SK-N-SH (cell line): ENCODE measurements at regions not wholly inside any gene's neighbourhood (a gene's known extent, or its start where the extent isn't known, plus 50 kb on each side); places are given as distances from the start of the nearest gene placed in this dataset.

Experiments
- CTCF ChIA-PET: fragments of 300-600, 350-600 bp; formaldehyde crosslinking; extraction: SDS; loops from one replicate; lab custom pipeline; 2021; lab: Yijun Ruan, JAX
- POLR2A ChIA-PET: fragments of 350-600 bp; sonication (Branson Sonifier 250); formaldehyde crosslinking; extraction: SDS; loops from one replicate; lab custom pipeline; 2020; ENCODE audit warnings: antibody characterized with exemption, inconsistent platforms; lab: Yijun Ruan, JAX
- DNase-seq: peaks from one replicate; pipeline ENCODE4 v3.0.0; 2012
- H2AFZ ChIP-seq: fragments of 200-600 bp; sonication (generic); 2 replicates; pipeline ENCODE4 v1.8.1; 2016; ENCODE audit warnings: antibody characterized with exemption, mild to moderate bottlenecking, low read depth
- H3F3A ChIP-seq: fragments of 200-600 bp; sonication (generic); replicated peaks from 2 replicates; pipeline ENCODE3; 2016; ENCODE audit warnings: antibody characterized with exemption, mild to moderate bottlenecking; ENCODE audit not compliant: insufficient read depth
- H3K27ac ChIP-seq, 2 experiments: fragments of 200-500 bp in 1 of 2; fragments of 200-600 bp in 1 of 2; sonication (Bioruptor generic) in 1 of 2; sonication (generic), shearing (Covaris generic) in 1 of 2; 2 replicates each; pipeline versions ENCODE4 v1.5.1 to v1.6.1; 2014 to 2016; ENCODE audit warnings: low read depth in 2 of 2, inconsistent platforms in 1 of 2, low read length in 1 of 2, mild to moderate bottlenecking in 1 of 2, mixed read lengths in 1 of 2
- H3K27me3 ChIP-seq: fragments of 200-600 bp; sonication (generic), shearing (Covaris generic); 2 replicates; pipeline ENCODE4 v1.6.1; 2016; ENCODE audit warnings: mixed run types; ENCODE audit not compliant: insufficient read depth
- H3K36me3 ChIP-seq, 2 experiments: fragments of 200-500 bp in 1 of 2; fragments of 200-600 bp in 1 of 2; sonication (Bioruptor generic) in 1 of 2; sonication (generic) in 1 of 2; replicated peaks in 1 of 2; 2 replicates each; pipeline versions ENCODE3 to v1.5.1; 2014 to 2016; ENCODE audit warnings: low read length in 1 of 2, mild to moderate bottlenecking in 1 of 2; ENCODE audit not compliant: insufficient read depth in 2 of 2, control insufficient read depth in 1 of 2
- H3K4me1 ChIP-seq, 2 experiments: fragments of 200-500 bp in 1 of 2; fragments of 200-600 bp in 1 of 2; sonication (Bioruptor generic) in 1 of 2; sonication (generic), shearing (Covaris generic) in 1 of 2; 2 replicates each; pipeline versions ENCODE4 v1.5.1 to v1.6.1; 2014 to 2016; ENCODE audit warnings: low read depth in 1 of 2, low read length in 1 of 2, mixed run types in 1 of 2; ENCODE audit not compliant: insufficient read depth in 2 of 2, control insufficient read depth in 1 of 2
- H3K4me2 ChIP-seq: fragments of 200-600 bp; sonication (generic), shearing (Covaris generic); 2 replicates; pipeline ENCODE4 v1.6.1; 2017; ENCODE audit warnings: mixed run types
- H3K4me3 ChIP-seq, 2 experiments: fragments of 200-500 bp in 1 of 2; fragments of 200-600 bp in 1 of 2; sonication (Bioruptor generic) in 1 of 2; sonication (generic), shearing (Covaris generic) in 1 of 2; 2 replicates each; pipeline versions ENCODE4 v1.5.1 to v1.8.1; 2014 to 2016; ENCODE audit warnings: low read depth in 2 of 2, inconsistent platforms in 1 of 2, low read length in 1 of 2, mild to moderate bottlenecking in 1 of 2, mixed read lengths in 1 of 2, moderate library complexity in 1 of 2
- H3K79me2 ChIP-seq: fragments of 200-600 bp; sonication (generic); 2 replicates; pipeline ENCODE4 v1.8.1; 2017; ENCODE audit warnings: mild to moderate bottlenecking; ENCODE audit not compliant: insufficient read depth
- H3K9ac ChIP-seq: fragments of 200-600 bp; sonication (generic); 2 replicates; pipeline ENCODE4 v1.6.1; 2017; ENCODE audit warnings: mixed run types
- H3K9me2 ChIP-seq: fragments of 200-600 bp; sonication (generic); 2 replicates; pipeline ENCODE4 v1.6.1; 2017; ENCODE audit warnings: mixed run types
- H3K9me3 ChIP-seq: fragments of 200-600 bp; sonication (generic); 2 replicates; pipeline ENCODE4 v1.6.1; 2017; ENCODE audit warnings: mixed run types, mild to moderate bottlenecking, moderate library complexity
- H4K20me1 ChIP-seq: fragments of 200-600 bp; sonication (generic); 2 replicates; pipeline ENCODE4 v1.6.1; 2017; ENCODE audit warnings: mild to moderate bottlenecking, mixed run types; ENCODE audit not compliant: insufficient read depth
- ELF1 ChIP-seq: IDR thresholded peaks from 2 replicates; pipeline ENCODE4 v1.4.0; 2012
- EP300 ChIP-seq, 2 experiments: IDR thresholded peaks; 2 replicates each; pipeline versions ENCODE4 v1.4.0 to v1.6.1; 2012; ENCODE audit warnings: borderline replicate concordance in 1 of 2, low read depth in 1 of 2, low read length in 1 of 2
- JUND ChIP-seq: IDR thresholded peaks from 2 replicates; pipeline ENCODE4 v1.4.0; 2012
- MEF2A ChIP-seq: IDR thresholded peaks from 2 replicates; pipeline ENCODE4 v1.4.0; 2012; ENCODE audit warnings: low read depth, borderline replicate concordance
- MXI1 ChIP-seq: IDR thresholded peaks from 2 replicates; pipeline ENCODE4 v1.6.1; 2012; ENCODE audit warnings: mild to moderate bottlenecking, low read depth, low read length, improper control_type of control experiment
- NRF1 ChIP-seq: IDR thresholded peaks from 2 replicates; pipeline ENCODE4 v1.6.1; 2012; ENCODE audit warnings: low read depth, mild to moderate bottlenecking, low read length
- RCOR1 ChIP-seq: fragments of 150-350 bp; IDR thresholded peaks from 2 replicates; pipeline ENCODE4 v1.6.1; 2017; ENCODE audit warnings: antibody characterized with exemption, low read length
- RFX5 ChIP-seq: IDR thresholded peaks from 2 replicates; pipeline ENCODE4 v1.6.1; 2012; ENCODE audit warnings: mild to moderate bottlenecking, improper control_type of control experiment, low read length
- RXRA ChIP-seq: IDR thresholded peaks from 2 replicates; pipeline ENCODE4 v1.4.0; 2012; ENCODE audit warnings: low read depth, mild to moderate bottlenecking, borderline replicate concordance
- SIN3A ChIP-seq: IDR thresholded peaks from 2 replicates; pipeline ENCODE4 v1.6.1; 2012; ENCODE audit warnings: low read depth, mild to moderate bottlenecking, low read length, moderate library complexity, borderline replicate concordance
- SMC3 ChIP-seq: IDR thresholded peaks from 2 replicates; pipeline ENCODE4 v1.6.1; 2012; ENCODE audit warnings: low read depth, low read length, improper control_type of control experiment
- TCF12 ChIP-seq: IDR thresholded peaks from 2 replicates; pipeline ENCODE4 v1.4.0; 2012
- WGBS: methylation state at CpG from one replicate; pipeline ENCODE4 v1.1.6; 2017; ENCODE audit warnings: low lambda C conversion rate; 5-methylcytosine and 5-hydroxymethylcytosine counted together
- TF ChIP-seq, protein P1 (sequence below): IDR thresholded peaks from 2 replicates; pipeline ENCODE4 v1.4.0; 2012; ENCODE audit warnings: low read depth, borderline replicate concordance
- TF ChIP-seq, protein P2 (sequence below): fragments of 150-350 bp; IDR thresholded peaks from 2 replicates; pipeline ENCODE4 v1.6.1; 2017; ENCODE audit warnings: antibody characterized with exemption, low read length, low read depth, borderline replicate concordance
- TF ChIP-seq, protein P3 (sequence below): IDR thresholded peaks from 2 replicates; pipeline ENCODE4 v1.4.0; 2012; ENCODE audit warnings: low read depth
- TF ChIP-seq, protein P4 (sequence below): IDR thresholded peaks from 2 replicates; pipeline ENCODE4 v1.4.0; 2012; ENCODE audit warnings: low read depth, borderline replicate concordance

DNA sequence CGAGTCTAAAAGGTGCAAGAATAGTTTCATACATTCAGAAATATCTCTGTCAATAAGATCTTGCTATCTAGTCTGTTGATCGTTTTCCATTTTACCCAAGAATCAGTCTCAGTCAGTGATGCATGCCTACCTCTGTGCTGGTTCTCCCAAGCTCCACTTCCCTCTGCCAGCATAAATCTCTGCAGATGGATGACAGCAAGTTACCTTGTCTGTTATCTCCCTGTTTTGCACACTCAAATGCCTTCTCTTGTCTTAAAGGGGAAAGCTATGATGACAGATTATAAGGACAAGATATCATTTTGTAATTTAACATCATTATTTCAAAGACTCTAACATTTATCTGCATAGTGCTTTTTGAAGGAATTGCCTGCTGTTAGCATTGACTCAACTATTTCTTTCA is 802.1 kb upstream of the SEMA6A start:
- no peaks in the 10 kb centered on the region for H3K9me2 ChIP-seq
- no peak overlapping the region for H3K9ac ChIP-seq
- POLR2A ChIA-PET: no interaction called here
- TF ChIP-seq, protein P1, sequence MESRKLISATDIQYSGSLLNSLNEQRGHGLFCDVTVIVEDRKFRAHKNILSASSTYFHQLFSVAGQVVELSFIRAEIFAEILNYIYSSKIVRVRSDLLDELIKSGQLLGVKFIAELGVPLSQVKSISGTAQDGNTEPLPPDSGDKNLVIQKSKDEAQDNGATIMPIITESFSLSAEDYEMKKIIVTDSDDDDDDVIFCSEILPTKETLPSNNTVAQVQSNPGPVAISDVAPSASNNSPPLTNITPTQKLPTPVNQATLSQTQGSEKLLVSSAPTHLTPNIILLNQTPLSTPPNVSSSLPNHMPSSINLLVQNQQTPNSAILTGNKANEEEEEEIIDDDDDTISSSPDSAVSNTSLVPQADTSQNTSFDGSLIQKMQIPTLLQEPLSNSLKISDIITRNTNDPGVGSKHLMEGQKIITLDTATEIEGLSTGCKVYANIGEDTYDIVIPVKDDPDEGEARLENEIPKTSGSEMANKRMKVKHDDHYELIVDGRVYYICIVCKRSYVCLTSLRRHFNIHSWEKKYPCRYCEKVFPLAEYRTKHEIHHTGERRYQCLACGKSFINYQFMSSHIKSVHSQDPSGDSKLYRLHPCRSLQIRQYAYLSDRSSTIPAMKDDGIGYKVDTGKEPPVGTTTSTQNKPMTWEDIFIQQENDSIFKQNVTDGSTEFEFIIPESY: no peak
- no peak for TF ChIP-seq TCF12
- TF ChIP-seq, protein P2, sequence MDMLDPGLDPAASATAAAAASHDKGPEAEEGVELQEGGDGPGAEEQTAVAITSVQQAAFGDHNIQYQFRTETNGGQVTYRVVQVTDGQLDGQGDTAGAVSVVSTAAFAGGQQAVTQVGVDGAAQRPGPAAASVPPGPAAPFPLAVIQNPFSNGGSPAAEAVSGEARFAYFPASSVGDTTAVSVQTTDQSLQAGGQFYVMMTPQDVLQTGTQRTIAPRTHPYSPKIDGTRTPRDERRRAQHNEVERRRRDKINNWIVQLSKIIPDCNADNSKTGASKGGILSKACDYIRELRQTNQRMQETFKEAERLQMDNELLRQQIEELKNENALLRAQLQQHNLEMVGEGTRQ: no peak
- TF ChIP-seq JUND: no peak
- TF ChIP-seq RCOR1: no peak
- TF ChIP-seq EP300 (IDR thresholded peaks at IDR 0.05; ENCODE audit: borderline replicate concordance in 1 of 2, low read depth in 1 of 2, low read length in 1 of 2): no peak
- TF ChIP-seq, protein P3, sequence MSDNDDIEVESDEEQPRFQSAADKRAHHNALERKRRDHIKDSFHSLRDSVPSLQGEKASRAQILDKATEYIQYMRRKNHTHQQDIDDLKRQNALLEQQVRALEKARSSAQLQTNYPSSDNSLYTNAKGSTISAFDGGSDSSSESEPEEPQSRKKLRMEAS: no peak
- no peak for TF ChIP-seq SMC3
- TF ChIP-seq RFX5: no peak
- no peak for TF ChIP-seq RXRA
- no peak for TF ChIP-seq NRF1
- no peak overlapping the region for H3K27ac ChIP-seq
- no peak overlapping the region for H3K4me2 ChIP-seq
- no peaks in the 10 kb centered on the region for H3K4me1 ChIP-seq
- H3K4me3 ChIP-seq: no peak overlapping the region
- H3K36me3 ChIP-seq: no peaks in the 10 kb centered on the region
- 10% methylated on average over 2 of the region's 2 CpGs for WGBS
- no peak overlapping the region for H2AFZ ChIP-seq
- DNase-seq: no peak
- H3K79me2 ChIP-seq: no peaks in the 10 kb centered on the region
- H3F3A ChIP-seq: no peaks in the 10 kb centered on the region
- no peaks in the 10 kb centered on the region for H3K9me3 ChIP-seq
- no peaks in the 10 kb centered on the region for H3K27me3 ChIP-seq
- CTCF ChIA-PET: interaction anchor here (0.6 kb wide), 1 partner anchor 141 kb away, joined by 3 read pairs; no protein-coding TSS in a partner anchor
- no peaks in the 10 kb centered on the region for H4K20me1 ChIP-seq

DNA sequence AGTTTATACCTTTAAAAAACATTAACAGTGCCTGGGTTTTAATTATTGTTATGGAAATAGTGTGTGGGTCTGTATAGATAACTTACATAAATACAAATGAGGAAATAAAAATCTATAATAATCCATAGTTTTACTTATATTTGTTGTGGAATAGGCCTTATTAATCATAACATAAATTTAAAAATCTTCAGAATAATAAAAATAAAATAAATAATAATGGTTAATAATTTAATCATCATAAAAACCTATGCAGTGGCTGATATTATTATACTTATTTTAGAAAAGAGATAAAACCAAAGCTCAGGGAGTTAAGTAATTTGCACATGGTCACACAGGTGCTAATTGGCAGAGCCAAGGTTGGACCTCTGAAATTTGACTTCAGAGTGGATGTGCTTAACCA is 785.3 kb upstream of the SEMA6A start:
- Histone ChIP-seq H3K36me3 (no peaks in the 10 kb centered on the region), H4K20me1 (no peaks in the 10 kb centered on the region), H3K9me2 (no peaks in the 10 kb centered on the region), H3K9me3 (no peaks in the 10 kb centered on the region), H3K4me3 (no peak overlapping the region), H3K79me2 (no peaks in the 10 kb centered on the region), H2AFZ (no peak overlapping the region), H3K4me1 (no peaks in the 10 kb centered on the region), H3F3A (no peaks in the 10 kb centered on the region), H3K27me3 (no peaks in the 10 kb centered on the region), H3K9ac (no peak overlapping the region), H3K4me2 (no peak overlapping the region), H3K27ac (no peak overlapping the region)
- ChIA-PET POLR2A (no interaction called here), CTCF (no interaction called here)
- DNase-seq: no peak
- TF ChIP-seq SIN3A (no peak), ELF1 (no peak), EP300 (IDR thresholded peaks at IDR 0.05; ENCODE audit: borderline replicate concordance in 1 of 2, low read depth in 1 of 2, low read length in 1 of 2) (no peak), RXRA (no peak), MXI1 (no peak), MEF2A (no peak)
- TF ChIP-seq, protein P1: no peak
- TF ChIP-seq, protein P4, sequence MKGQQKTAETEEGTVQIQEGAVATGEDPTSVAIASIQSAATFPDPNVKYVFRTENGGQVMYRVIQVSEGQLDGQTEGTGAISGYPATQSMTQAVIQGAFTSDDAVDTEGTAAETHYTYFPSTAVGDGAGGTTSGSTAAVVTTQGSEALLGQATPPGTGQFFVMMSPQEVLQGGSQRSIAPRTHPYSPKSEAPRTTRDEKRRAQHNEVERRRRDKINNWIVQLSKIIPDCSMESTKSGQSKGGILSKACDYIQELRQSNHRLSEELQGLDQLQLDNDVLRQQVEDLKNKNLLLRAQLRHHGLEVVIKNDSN: no peak
